Peyer's patch (tissue), 4 donors: ENCODE measurements at regions not wholly inside any gene's neighbourhood (a gene's known extent, or its start where the extent isn't known, plus 50 kb on each side); places are given as distances from the start of the nearest gene placed in this dataset.
"Not testable (repeated sequence)": the region's sequence is repeated elsewhere in the genome, so short reads cannot be mapped to it uniquely, and the experiment has no call there.

Source experiments
- DNase-seq, 3 donors: peaks; one replicate each; pipeline ENCODE4 v3.0.0-alpha.2; 2017 to 2019
- H3K27ac ChIP-seq, 4 donors: fragments of 200-600 bp; sonication (generic); one replicate each; pipeline ENCODE4 v1.5.1; 2016 to 2019
- H3K27me3 ChIP-seq, 2 donors: fragments of 200-600 bp; sonication (generic); one replicate each; pipeline ENCODE4 v1.5.1; 2019
- H3K36me3 ChIP-seq, 3 donors: fragments of 200-600 bp; sonication (generic); one replicate each; pipeline ENCODE4 v1.5.1; 2016 to 2019
- H3K4me1 ChIP-seq, 4 donors: fragments of 200-600 bp; sonication (generic); one replicate each; pipeline ENCODE4 v1.5.1; 2016 to 2019
- H3K4me3 ChIP-seq, 4 donors: fragments of 200-600 bp; sonication (generic); 1 replicate in 3 of 4; 2 replicates in 1 of 4; pipeline ENCODE4 v1.5.1; 2016 to 2019; ENCODE audit warnings: mild to moderate bottlenecking in 1 of 4
- H3K9me3 ChIP-seq, 4 donors: fragments of 200-600 bp; sonication (generic); one replicate each; pipeline ENCODE4 v1.5.1; 2016 to 2019; ENCODE audit warnings: mild to moderate bottlenecking in 1 of 4
- small RNA-seq, 2 donors: library from RNA; depleted of rRNA; stranded (forward); fragments of <200 nt; gene quantifications; one replicate each; pipeline ENCODE3, GENCODE V24; 2016

- not testable (repeated sequence) for H3K4me1 ChIP-seq, H3K9me3 ChIP-seq, H3K4me3 ChIP-seq, H3K27me3 ChIP-seq, H3K36me3 ChIP-seq, H3K27ac ChIP-seq
- peak in 1 of 3 donors; percentile 20 for DNase-seq
Observed at GRCh38 chr9:40768646-40769198, 359.8 kb downstream of the FOXD4L6 start.

- not testable (repeated sequence) for H3K36me3 ChIP-seq, H3K9me3 ChIP-seq, H3K4me1 ChIP-seq, H3K4me3 ChIP-seq, H3K27ac ChIP-seq, DNase-seq, H3K27me3 ChIP-seq
Observed at GRCh38 chr9:40768178-40768577, 360.3 kb downstream of the FOXD4L6 start.

GRCh38 chr9:40754957-40755356, 373.5 kb downstream of the FOXD4L6 start:
- not testable (repeated sequence) for H3K4me3 ChIP-seq, H3K4me1 ChIP-seq, H3K9me3 ChIP-seq, H3K27ac ChIP-seq, H3K36me3 ChIP-seq, H3K27me3 ChIP-seq
- DNase-seq: peak in 1 of 3 donors; percentile 21

- H3K9me3 ChIP-seq, DNase-seq, H3K4me1 ChIP-seq, H3K27ac ChIP-seq, H3K4me3 ChIP-seq, H3K27me3 ChIP-seq, H3K36me3 ChIP-seq: not testable (repeated sequence)
Observed at GRCh38 chr9:40753288-40753687, 375.2 kb downstream of the FOXD4L6 start.

GRCh38 chr9:40746921-40747485, 381.5 kb downstream of the FOXD4L6 start:
- not testable (repeated sequence) for H3K27ac ChIP-seq, H3K4me3 ChIP-seq, H3K27me3 ChIP-seq, H3K9me3 ChIP-seq, H3K4me1 ChIP-seq, H3K36me3 ChIP-seq
- peak in 2 of 3 donors; percentile 41 to 50 for DNase-seq

Small RNA genes lying in the stretch of these regions (small RNA-seq; reads per million reads assigned to genes)
- gene RNU6-156P: 0 reads per million in 2 donors
